WI38 (cell line): ENCODE measurements at regions not wholly inside any gene's neighbourhood (a gene's known extent, or its start where the extent isn't known, plus 50 kb on each side); places are given as distances from the start of the nearest gene placed in this dataset.

Experiments
- H3K4me3 ChIP-seq: 2 replicates; pipeline ENCODE4 v1.5.1; 2011; ENCODE audit warnings: low read depth, mild to moderate bottlenecking, control low read depth, low read length
- CTCF ChIP-seq: IDR thresholded peaks from 2 replicates; pipeline ENCODE4 v1.5.1; 2012; ENCODE audit warnings: low read depth, mild to moderate bottlenecking, control low read depth, low read length

GRCh38 chr18:42392416-42392815 lies 437.4 kb downstream of the PIK3C3 start:
- H3K4me3 ChIP-seq: no peak overlapping the region
- TF ChIP-seq CTCF: no peak

GRCh38 chr18:42392926-42393325 lies 437.9 kb downstream of the PIK3C3 start:
- no peak overlapping the region for H3K4me3 ChIP-seq
- no peak for TF ChIP-seq CTCF

- TF ChIP-seq CTCF: no peak
- no peak overlapping the region for H3K4me3 ChIP-seq
Measured at GRCh38 chr18:42394238-42394637, 439.2 kb downstream of the PIK3C3 start.

- no peak overlapping the region for H3K4me3 ChIP-seq
- no peak for TF ChIP-seq CTCF
Measured at GRCh38 chr18:42401131-42401673, 446.2 kb downstream of the PIK3C3 start.

- no peak for TF ChIP-seq CTCF
- no peak overlapping the region for H3K4me3 ChIP-seq
Measured at GRCh38 chr18:42404151-42404550, 449.1 kb downstream of the PIK3C3 start.

- TF ChIP-seq CTCF: no peak
- H3K4me3 ChIP-seq: no peak overlapping the region
Measured at GRCh38 chr18:42409005-42409404, 454.0 kb downstream of the PIK3C3 start.

GRCh38 chr18:42412281-42412680 lies 457.2 kb downstream of the PIK3C3 start:
- no peak for TF ChIP-seq CTCF
- no peak overlapping the region for H3K4me3 ChIP-seq
